DMS153 treated with DMSO at 0.1 percent for 48 hours (cell line): ENCODE measurements at regions not wholly inside any gene's neighbourhood (a gene's known extent, or its start where the extent isn't known, plus 50 kb on each side); places are given as distances from the start of the nearest gene placed in this dataset.

Experiments
- DNase-seq: peaks from one replicate; lab custom pipeline; 2025; ENCODE audit not compliant: unreplicated experiment; lab: John Stamatoyannopoulos, UW

- no peak for DNase-seq
These were observed 74.5 kb upstream of the CAMK1G start for GRCh38 chr1:209509039-209509438.

- DNase-seq: no peak
These were observed 73.5 kb upstream of the CAMK1G start for GRCh38 chr1:209510063-209510462.

DNA sequence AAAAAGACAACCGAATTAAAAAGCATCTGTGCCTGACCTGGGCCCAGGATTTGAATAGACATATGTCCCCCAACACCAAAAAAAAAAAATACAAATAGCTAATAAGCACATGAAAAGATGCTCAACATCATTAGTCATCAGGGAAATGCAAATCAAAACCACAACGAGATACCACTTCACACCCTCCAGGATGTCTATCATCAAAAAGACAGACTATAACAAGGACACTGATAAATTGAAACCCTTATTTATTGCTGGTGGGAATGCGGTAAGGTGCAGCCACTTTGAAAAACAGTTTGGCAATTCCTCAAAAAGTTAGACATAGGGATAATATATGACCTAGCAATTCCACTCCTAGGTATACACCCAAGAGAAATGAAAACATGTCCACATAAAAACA, 72.3 kb upstream of the CAMK1G start:
- no peak for DNase-seq

- DNase-seq: no peak
These were observed 70.7 kb upstream of the CAMK1G start for GRCh38 chr1:209512821-209513220.

- DNase-seq: peak; percentile 67
These were observed 70.3 kb upstream of the CAMK1G start for GRCh38 chr1:209513226-209513625.

- no peak for DNase-seq
These were observed 66.5 kb upstream of the CAMK1G start for GRCh38 chr1:209516771-209517680.

- DNase-seq: no peak
These were observed 65.8 kb upstream of the CAMK1G start for GRCh38 chr1:209517681-209518050.

GRCh38 chr1:209519786-209520185, 63.7 kb upstream of the CAMK1G start:
- DNase-seq: no peak

DNA sequence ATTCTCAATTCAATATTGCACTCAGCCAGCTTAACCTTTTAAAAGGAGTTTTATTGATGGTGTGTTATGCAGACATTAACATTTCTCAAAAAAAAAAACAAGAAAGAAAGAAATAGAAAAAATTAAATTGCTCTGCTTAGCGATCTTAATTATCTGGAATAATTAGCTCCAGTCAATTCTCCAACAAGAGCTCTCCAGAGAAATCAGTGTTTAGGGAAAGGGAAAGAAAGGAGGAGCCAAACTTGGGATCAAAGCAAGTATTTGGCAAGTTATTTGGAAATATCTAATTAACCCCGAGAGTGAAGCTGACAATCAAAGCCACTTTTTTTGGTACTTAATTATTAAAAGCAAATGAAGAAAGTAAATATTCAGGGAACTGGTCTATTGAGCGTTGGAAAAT, 60.7 kb upstream of the CAMK1G start:
- DNase-seq: no peak

DNA sequence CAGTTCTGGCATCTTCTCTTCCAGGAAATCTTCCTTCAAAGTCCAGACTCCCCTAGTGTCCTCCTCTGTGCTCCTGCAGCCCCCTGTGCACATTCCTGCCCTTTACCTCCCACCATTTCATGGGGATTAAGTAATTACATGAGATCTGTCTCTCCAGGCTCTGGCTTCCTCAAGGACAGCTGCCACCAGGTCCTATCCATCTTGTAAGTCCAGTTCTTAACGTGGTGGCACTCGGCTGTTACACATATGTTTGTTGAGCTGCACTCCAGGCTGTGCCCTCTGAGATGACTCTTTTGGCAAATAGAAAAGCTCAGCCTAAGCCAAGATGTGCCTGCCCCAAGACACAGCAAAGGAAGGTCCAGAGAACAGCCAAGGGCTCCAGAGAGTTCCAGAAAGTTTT, 57.4 kb upstream of the CAMK1G start:
- no peak for DNase-seq

DNA sequence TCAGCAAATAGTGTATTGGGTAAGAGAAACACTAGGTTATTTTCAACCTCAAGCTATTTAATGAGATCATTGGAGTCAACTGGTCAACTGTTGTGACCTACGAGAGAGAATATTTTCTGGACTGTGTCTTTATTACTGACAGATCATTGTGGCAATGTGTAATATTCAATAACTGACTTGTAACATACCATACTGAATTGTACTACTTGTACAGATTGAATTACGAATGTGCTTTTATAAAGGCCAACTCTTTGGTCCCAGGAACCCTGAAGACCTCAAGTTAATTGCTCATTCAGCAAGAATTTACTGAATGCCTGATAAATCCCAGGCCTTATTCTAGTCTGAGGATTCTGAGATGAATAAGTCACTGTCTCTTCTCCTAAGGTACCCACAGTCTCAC, 56.1 kb upstream of the CAMK1G start:
- no peak for DNase-seq

- DNase-seq: no peak
These were observed 55.4 kb upstream of the CAMK1G start for GRCh38 chr1:209527993-209528717.

DNA sequence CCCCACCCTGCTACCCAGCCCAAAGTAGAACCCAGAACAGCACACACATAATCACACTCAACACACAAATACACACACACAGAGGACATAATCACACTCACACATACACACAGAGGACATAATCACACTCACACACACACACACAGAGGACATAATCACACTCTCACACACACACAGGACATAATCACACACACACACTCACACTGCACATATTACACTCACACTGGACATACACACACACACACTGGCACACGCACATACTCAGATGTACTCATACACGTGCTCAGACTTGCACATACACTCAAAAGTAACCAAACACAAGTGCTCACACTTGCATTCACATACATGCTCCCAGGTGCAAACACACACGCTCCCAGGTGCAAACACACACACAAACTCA, 54.3 kb upstream of the CAMK1G start:
- no peak for DNase-seq

GRCh38 chr1:209531006-209531405, 52.5 kb upstream of the CAMK1G start:
- DNase-seq: no peak

DNA sequence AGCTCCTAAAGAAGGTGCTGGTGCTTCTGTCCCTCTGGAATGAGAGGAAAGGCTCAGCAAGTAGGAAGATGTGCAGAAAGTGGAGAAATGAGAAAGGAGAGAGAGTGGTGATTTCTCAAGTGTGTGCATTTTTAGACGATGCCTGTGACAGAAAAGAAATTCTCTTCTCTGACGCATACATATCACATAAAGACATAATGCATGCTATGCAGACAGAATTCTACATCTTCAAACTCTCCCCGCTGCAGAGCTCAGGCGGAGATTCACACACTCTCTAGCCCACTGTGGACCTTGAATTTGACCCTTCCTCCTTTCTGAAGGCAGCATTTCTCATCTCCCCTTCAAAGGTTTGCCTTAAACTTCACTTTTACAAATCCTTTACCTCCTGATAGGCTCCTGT, 52.0 kb upstream of the CAMK1G start:
- no peak for DNase-seq
